ENCODE measurements at regions not wholly inside any gene's neighbourhood (a gene's known extent, or its start where the extent isn't known, plus 50 kb on each side); places are given as distances from the start of the nearest gene placed in this dataset.

- DNase-seq, result no peak
- Mint-ChIP-seq H3K27me3 (ENCODE audit: low read depth in 3 of 3) (peaks cover 0 to 18% (median 5%) of the 10 kb centered on the region in 3 donors), H3K4me1 (peaks cover 0 to 2% of the 10 kb centered on the region in 2 donors), H3K36me3 (no peaks in the 10 kb centered on the region), H3K9me3 (no peaks in the 10 kb centered on the region), H3K4me3 (no peak overlapping the region), H3K27ac (no peak overlapping the region)
These were observed 140.2 kb upstream of the CRY1 start for GRCh38 chr12:107233551-107233950.

DNA sequence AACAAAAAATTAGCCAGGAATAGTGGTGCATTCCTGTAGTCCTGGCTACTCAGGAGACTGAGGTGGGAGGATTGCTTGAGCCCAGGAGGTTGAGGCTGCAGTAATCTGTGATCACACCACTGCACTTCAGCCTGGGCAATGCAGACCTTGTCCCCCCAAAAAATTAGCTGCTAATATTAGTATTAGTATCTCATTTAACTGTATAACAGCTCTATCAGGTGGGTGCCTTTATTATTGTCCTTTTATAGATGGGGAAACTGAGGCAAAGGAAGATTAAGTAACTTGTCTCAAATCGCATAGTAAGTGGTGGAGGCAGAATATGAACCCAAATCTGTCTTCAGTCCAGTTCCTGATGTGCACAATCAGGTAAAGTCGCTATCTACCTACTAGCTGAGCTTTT is 142.3 kb upstream of the CRY1 start:
- H3K27me3 Mint-ChIP-seq (ENCODE audit: low read depth in 3 of 3), result peaks cover 1 to 28% (median 2%) of the 10 kb centered on the region in 3 donors
- H3K9me3 Mint-ChIP-seq, result no peaks in the 10 kb centered on the region
- H3K36me3 Mint-ChIP-seq, result no peaks in the 10 kb centered on the region

GRCh38 chr12:107236824-107237511 is 143.6 kb upstream of the CRY1 start:
- DNase-seq, result no peak
- Mint-ChIP-seq H3K36me3 (no peaks in the 10 kb centered on the region), H3K27me3 (ENCODE audit: low read depth in 3 of 3) (peaks cover 3 to 30% (median 3%) of the 10 kb centered on the region in 3 donors), H3K27ac (no peak overlapping the region), H3K4me3 (no peak overlapping the region), H3K9me3 (no peaks in the 10 kb centered on the region), H3K4me1 (peaks cover 0 to 2% of the 10 kb centered on the region in 2 donors)

More for the DNA sequence above, 142.3 kb upstream of the CRY1 start:
- Mint-ChIP-seq H3K4me3 (no peak overlapping the region), H3K4me1 (peaks cover 0 to 2% of the 10 kb centered on the region in 2 donors), H3K27ac (no peak overlapping the region)
- no peak for DNase-seq

- peaks cover 0 to 2% of the 10 kb centered on the region in 2 donors for H3K4me1 Mint-ChIP-seq
- no peak overlapping the region for H3K27ac Mint-ChIP-seq
- H3K36me3 Mint-ChIP-seq, result no peaks in the 10 kb centered on the region
- H3K27me3 Mint-ChIP-seq (ENCODE audit: low read depth in 3 of 3), result peaks cover 6 to 30% (median 7%) of the 10 kb centered on the region in 3 donors
- no peak overlapping the region for H3K4me3 Mint-ChIP-seq
- no peak for DNase-seq
- no peaks in the 10 kb centered on the region for H3K9me3 Mint-ChIP-seq
These were observed 144.9 kb upstream of the CRY1 start for GRCh38 chr12:107238296-107238695.

GRCh38 chr12:107241411-107241810 is 148.1 kb upstream of the CRY1 start:
- peaks cover 0 to 3% (median 0%) of the 10 kb centered on the region in 6 donors for H3K9me3 Mint-ChIP-seq
- H3K27ac Mint-ChIP-seq, result no peak overlapping the region
- H3K36me3 Mint-ChIP-seq, result no peaks in the 10 kb centered on the region
- no peak for DNase-seq
- H3K4me1 Mint-ChIP-seq, result peaks cover 0 to 2% of the 10 kb centered on the region in 2 donors
- peaks cover 11 to 31% (median 18%) of the 10 kb centered on the region in 3 donors for H3K27me3 Mint-ChIP-seq (ENCODE audit: low read depth in 3 of 3)
- no peak overlapping the region for H3K4me3 Mint-ChIP-seq

DNA sequence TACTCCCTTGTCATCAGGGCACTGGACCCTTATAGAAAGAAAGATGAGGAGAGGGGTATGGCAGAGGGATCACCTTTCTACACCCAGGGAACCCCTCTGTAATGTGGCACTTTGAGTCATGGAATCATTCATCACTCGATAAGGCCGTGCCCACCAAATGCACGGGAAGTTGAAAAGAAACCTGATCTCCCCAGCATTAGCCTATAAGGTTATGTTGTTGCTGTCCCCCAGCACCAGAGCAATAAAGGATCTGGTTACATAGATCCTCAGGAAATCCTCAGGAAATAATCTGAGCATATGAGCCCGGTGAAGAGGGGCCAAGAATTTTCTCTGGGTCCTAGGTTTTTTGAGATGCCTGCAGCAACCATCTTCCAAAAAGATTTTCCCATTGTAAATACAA is 148.8 kb upstream of the CRY1 start:
- H3K4me1 Mint-ChIP-seq, result no peaks in the 10 kb centered on the region
- H3K4me3 Mint-ChIP-seq, result no peak overlapping the region
- no peak overlapping the region for H3K27ac Mint-ChIP-seq
- no peaks in the 10 kb centered on the region for H3K36me3 Mint-ChIP-seq
- H3K9me3 Mint-ChIP-seq, result peaks cover 0 to 3% (median 0%) of the 10 kb centered on the region in 6 donors
- H3K27me3 Mint-ChIP-seq (ENCODE audit: low read depth in 3 of 3), result peaks cover 11 to 27% (median 18%) of the 10 kb centered on the region in 3 donors
- DNase-seq, result no peak

DNA sequence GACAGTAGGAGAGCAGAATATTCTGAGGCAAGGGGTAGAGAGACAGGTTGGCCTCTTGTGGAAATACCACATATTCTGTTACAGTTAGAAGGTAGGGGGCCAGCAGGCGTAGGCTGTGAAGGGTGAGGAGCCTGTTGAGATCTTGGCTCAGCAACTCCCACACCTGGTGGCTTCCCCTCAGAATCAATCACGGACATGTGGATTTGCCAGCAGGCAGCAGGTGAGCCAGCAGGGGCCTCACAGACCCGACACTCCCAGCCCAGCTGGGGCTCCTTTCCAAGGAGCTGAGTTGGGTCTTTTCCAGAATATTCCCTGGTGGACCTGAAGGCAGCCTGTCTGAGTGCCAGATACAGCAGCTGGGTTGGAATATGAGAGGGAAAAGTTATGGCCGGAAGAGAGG is 150.0 kb upstream of the CRY1 start:
- Mint-ChIP-seq H3K4me3 (no peak overlapping the region), H3K27me3 (ENCODE audit: low read depth in 3 of 3) (peaks cover 11 to 16% (median 15%) of the 10 kb centered on the region in 3 donors)

GRCh38 chr12:107244584-107244983 is 151.2 kb upstream of the CRY1 start:
- no peaks in the 10 kb centered on the region for H3K36me3 Mint-ChIP-seq
- no peak overlapping the region for H3K4me3 Mint-ChIP-seq
- no peak for DNase-seq
- H3K27ac Mint-ChIP-seq, result no peak overlapping the region
- H3K27me3 Mint-ChIP-seq (ENCODE audit: low read depth in 3 of 3), result peaks cover 9 to 16% (median 15%) of the 10 kb centered on the region in 3 donors
- H3K4me1 Mint-ChIP-seq, result no peaks in the 10 kb centered on the region
- peaks cover 0 to 3% (median 0%) of the 10 kb centered on the region in 6 donors for H3K9me3 Mint-ChIP-seq

More for the DNA sequence above, 150.0 kb upstream of the CRY1 start:
- Mint-ChIP-seq H3K36me3 (no peaks in the 10 kb centered on the region), H3K4me1 (no peaks in the 10 kb centered on the region), H3K9me3 (peaks cover 0 to 3% (median 0%) of the 10 kb centered on the region in 6 donors), H3K27ac (no peak overlapping the region)
- DNase-seq, result no peak

DNA sequence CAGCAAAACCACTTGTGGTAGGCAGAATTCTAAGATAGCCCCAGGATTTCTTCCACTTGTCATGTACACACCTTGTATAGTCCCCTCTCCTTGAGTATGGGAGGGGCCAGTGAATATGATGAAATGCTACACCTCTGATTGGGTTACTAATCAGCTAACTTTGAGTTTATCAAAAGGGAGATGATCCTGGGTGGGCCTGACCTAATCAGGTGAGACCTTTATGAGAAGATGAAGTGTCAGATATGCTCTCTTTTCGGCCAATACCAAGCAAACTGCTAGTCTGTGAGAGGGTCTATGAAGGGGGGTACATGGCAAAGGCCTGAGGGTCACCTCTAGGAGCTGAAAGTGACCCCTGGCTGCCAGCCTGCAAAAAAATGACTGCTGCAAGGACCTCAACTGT is 154.3 kb upstream of the CRY1 start:
- peaks cover 0 to 3% (median 0%) of the 10 kb centered on the region in 6 donors for H3K9me3 Mint-ChIP-seq
- H3K4me1 Mint-ChIP-seq, result no peaks in the 10 kb centered on the region
- no peak for DNase-seq
- no peaks in the 10 kb centered on the region for H3K36me3 Mint-ChIP-seq
- no peak overlapping the region for H3K27ac Mint-ChIP-seq
- no peak overlapping the region for H3K4me3 Mint-ChIP-seq
- H3K27me3 Mint-ChIP-seq (ENCODE audit: low read depth in 3 of 3), result peaks cover 7 to 16% (median 10%) of the 10 kb centered on the region in 3 donors

DNA sequence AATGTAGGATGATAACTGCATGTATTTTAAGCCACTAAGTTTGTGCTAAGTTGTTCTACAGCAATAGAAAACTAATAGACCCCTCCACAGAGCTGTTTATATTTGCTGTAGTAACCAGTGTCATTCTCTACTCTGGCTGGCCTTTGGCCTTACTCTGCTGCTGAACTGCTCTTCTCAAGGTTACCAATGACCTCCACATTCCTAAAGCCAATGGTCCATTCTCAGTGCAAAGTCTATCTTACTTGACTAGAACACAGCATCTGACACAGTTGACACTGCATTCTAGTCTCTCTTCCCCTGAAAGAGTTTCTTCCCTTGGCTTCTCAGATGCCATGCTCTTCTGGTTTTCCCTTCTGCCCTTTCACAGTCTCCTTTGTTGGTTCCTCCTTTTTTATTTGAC is 154.8 kb upstream of the CRY1 start:
- no peak for DNase-seq
- H3K4me3 Mint-ChIP-seq, result no peak overlapping the region
- peaks cover 5 to 14% (median 10%) of the 10 kb centered on the region in 3 donors for H3K27me3 Mint-ChIP-seq (ENCODE audit: low read depth in 3 of 3)
- H3K36me3 Mint-ChIP-seq, result no peaks in the 10 kb centered on the region
- peaks cover 0 to 3% (median 0%) of the 10 kb centered on the region in 6 donors for H3K9me3 Mint-ChIP-seq
- no peak overlapping the region for H3K27ac Mint-ChIP-seq
- no peaks in the 10 kb centered on the region for H3K4me1 Mint-ChIP-seq

DNA sequence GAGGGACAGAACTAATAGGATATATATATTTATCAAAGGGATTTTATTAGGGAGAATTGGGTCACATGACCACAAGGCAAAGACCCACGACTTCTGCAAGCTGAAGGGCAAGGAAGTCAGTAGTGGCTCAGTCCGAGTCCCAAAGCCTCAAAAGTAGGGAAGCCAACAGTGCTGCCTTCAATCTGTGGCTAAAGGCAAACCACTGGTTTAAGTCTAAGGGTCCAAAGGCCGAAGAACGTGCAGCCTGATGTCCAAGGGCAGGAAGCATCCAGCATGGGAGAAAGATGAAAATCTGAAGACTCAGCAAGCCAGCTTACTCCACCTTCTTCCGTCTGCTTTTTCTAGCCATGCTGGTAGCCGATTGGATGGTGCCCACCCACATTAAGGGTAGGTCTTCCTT is 157.9 kb upstream of the CRY1 start:
- H3K36me3 Mint-ChIP-seq, result no peaks in the 10 kb centered on the region
- no peak for DNase-seq
- H3K9me3 Mint-ChIP-seq, result no peaks in the 10 kb centered on the region
- H3K4me3 Mint-ChIP-seq, result no peak overlapping the region
- H3K27ac Mint-ChIP-seq, result no peak overlapping the region
- H3K4me1 Mint-ChIP-seq, result no peaks in the 10 kb centered on the region
- peaks cover 0 to 8% (median 2%) of the 10 kb centered on the region in 3 donors for H3K27me3 Mint-ChIP-seq (ENCODE audit: low read depth in 3 of 3)

GRCh38 chr12:107253361-107253760 is 160.0 kb upstream of the CRY1 start:
- Mint-ChIP-seq H3K36me3 (no peaks in the 10 kb centered on the region), H3K4me3 (no peak overlapping the region), H3K9me3 (no peaks in the 10 kb centered on the region), H3K27me3 (ENCODE audit: low read depth in 3 of 3) (peaks cover 0 to 8% (median 2%) of the 10 kb centered on the region in 3 donors), H3K4me1 (no peaks in the 10 kb centered on the region), H3K27ac (no peak overlapping the region)
- no peak for DNase-seq

- Mint-ChIP-seq H3K4me3 (no peak overlapping the region), H3K4me1 (no peaks in the 10 kb centered on the region), H3K36me3 (no peaks in the 10 kb centered on the region), H3K9me3 (no peaks in the 10 kb centered on the region), H3K27me3 (ENCODE audit: low read depth in 3 of 3) (peaks cover 0 to 6% (median 2%) of the 10 kb centered on the region in 3 donors), H3K27ac (no peak overlapping the region)
- no peak for DNase-seq
These were observed 161.0 kb upstream of the CRY1 start for GRCh38 chr12:107254258-107254856.

GRCh38 chr12:107258780-107259179 is 165.4 kb upstream of the CRY1 start:
- Mint-ChIP-seq H3K4me1 (no peaks in the 10 kb centered on the region), H3K27ac (no peak overlapping the region), H3K9me3 (peaks cover 0 to 6% (median 0%) of the 10 kb centered on the region in 6 donors), H3K4me3 (no peak overlapping the region), H3K36me3 (no peaks in the 10 kb centered on the region), H3K27me3 (ENCODE audit: low read depth in 3 of 3) (peaks cover 2 to 3% (median 2%) of the 10 kb centered on the region in 3 donors)
- DNase-seq, result no peak
